Endothelial cell of umbilical vein (primary cell): ENCODE measurements at regions not wholly inside any gene's neighbourhood (a gene's known extent, or its start where the extent isn't known, plus 50 kb on each side); places are given as distances from the start of the nearest gene placed in this dataset.

Source experiments
- EZH2 ChIP-seq: IDR thresholded peaks from 2 replicates; pipeline ENCODE4 v1.6.1; 2012; ENCODE audit warnings: borderline replicate concordance, low read depth, mild to moderate bottlenecking, moderate library complexity, low read length, inconsistent platforms; ENCODE audit not compliant: severe bottlenecking
- POLR2A ChIP-seq: IDR thresholded peaks from 2 replicates; pipeline ENCODE4 v1.6.1; 2012; ENCODE audit warnings: low read depth, mild to moderate bottlenecking, control low read depth, low read length
- TF ChIP-seq, protein P1 (sequence below), 2 donors: IDR thresholded peaks; 1 replicate in 1 of 2; 2 replicates in 1 of 2; pipeline ENCODE4 v1.5.1; 2011; ENCODE audit warnings: low read length in 2 of 2, mild to moderate bottlenecking in 2 of 2, moderate library complexity in 2 of 2, control low read depth in 1 of 2, inconsistent platforms in 1 of 2, low read depth in 1 of 2; ENCODE audit not compliant: insufficient read depth in 1 of 2; ENCODE audit errors: extremely low read depth in 1 of 2

DNA sequence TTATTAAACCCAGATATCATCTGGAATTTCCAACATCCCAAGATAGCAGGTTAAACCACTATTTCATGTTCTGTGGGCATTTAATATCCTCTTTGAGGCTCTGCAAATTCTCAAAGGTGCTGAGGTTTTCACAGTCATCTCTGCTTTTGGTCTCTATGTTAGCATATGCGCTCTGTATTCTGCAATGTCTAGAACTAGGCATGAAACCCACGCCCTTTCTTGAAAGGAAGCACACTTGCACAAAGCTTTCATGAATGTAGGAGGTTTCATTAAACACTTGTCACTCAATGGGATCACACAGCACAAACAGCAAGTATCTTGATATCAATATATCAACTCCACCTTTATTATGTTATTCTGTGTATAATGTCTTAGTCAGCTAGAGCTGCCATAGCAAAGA is 172.0 kb upstream of the USP24 start:
- TF ChIP-seq POLR2A (no peak), EZH2 (no peak)
- TF ChIP-seq, protein P1, sequence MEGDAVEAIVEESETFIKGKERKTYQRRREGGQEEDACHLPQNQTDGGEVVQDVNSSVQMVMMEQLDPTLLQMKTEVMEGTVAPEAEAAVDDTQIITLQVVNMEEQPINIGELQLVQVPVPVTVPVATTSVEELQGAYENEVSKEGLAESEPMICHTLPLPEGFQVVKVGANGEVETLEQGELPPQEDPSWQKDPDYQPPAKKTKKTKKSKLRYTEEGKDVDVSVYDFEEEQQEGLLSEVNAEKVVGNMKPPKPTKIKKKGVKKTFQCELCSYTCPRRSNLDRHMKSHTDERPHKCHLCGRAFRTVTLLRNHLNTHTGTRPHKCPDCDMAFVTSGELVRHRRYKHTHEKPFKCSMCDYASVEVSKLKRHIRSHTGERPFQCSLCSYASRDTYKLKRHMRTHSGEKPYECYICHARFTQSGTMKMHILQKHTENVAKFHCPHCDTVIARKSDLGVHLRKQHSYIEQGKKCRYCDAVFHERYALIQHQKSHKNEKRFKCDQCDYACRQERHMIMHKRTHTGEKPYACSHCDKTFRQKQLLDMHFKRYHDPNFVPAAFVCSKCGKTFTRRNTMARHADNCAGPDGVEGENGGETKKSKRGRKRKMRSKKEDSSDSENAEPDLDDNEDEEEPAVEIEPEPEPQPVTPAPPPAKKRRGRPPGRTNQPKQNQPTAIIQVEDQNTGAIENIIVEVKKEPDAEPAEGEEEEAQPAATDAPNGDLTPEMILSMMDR (IDR thresholded peaks at IDR 0.05; ENCODE audit: extremely low read depth in 1 of 2, insufficient read depth in 1 of 2, low read depth in 1 of 2, low read length in 2 of 2) = no peak
